ENCODE measurements at regions not wholly inside any gene's neighbourhood (a gene's known extent, or its start where the extent isn't known, plus 50 kb on each side); places are given as distances from the start of the nearest gene placed in this dataset.
"Not testable (repeated sequence)": the region's sequence is repeated elsewhere in the genome, so short reads cannot be mapped to it uniquely, and the experiment has no call there.

- no peak overlapping the region for H3K4me3 ChIP-seq (ENCODE audit: low read depth, low read length)
- DNase-seq (ENCODE audit: low read depth, low spot score) = peak; percentile 32
- in situ Hi-C loops (cut with HindIII; ENCODE audit: low sequenced_read_pairs) = no loop called here
- TF ChIP-seq CTCF (IDR thresholded peaks at IDR 0.05; ENCODE audit: low read depth, low read length) = no peak
These were observed 177.3 kb downstream of the DKK1 start for GRCh38 chr10:52491246-52491995.

- TF ChIP-seq CTCF (IDR thresholded peaks at IDR 0.05; ENCODE audit: low read depth, low read length) = no peak
- no peak overlapping the region for H3K4me3 ChIP-seq (ENCODE audit: low read depth, low read length)
- DNase-seq (ENCODE audit: low read depth, low spot score) = no peak
- in situ Hi-C loops (cut with HindIII; ENCODE audit: low sequenced_read_pairs) = no loop called here
These were observed 185.2 kb downstream of the DKK1 start for GRCh38 chr10:52499281-52499680.

DNA sequence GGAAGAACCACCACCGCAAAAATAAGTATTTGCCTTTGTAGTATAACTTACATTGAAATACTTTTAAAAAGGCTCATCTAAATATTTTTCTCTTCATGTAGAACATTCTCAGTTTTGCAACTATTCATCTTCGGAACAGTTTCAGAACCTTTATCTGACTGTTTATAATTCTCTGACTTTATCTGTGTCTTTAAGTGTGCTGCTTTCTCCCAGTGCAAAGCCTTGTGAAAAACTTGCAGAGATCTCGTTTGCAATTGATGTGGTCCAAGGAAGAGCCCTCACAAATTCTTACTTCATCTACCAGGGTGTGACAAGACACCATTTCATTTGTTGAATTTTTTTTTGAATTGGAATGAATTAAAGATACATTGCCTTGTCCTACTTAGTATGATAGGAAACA lies 186.4 kb downstream of the DKK1 start:
- DNase-seq (ENCODE audit: low read depth, low spot score) = no peak
- in situ Hi-C loops (cut with HindIII; ENCODE audit: low sequenced_read_pairs) = no loop called here
- no peak overlapping the region for H3K4me3 ChIP-seq (ENCODE audit: low read depth, low read length)
- no peak for TF ChIP-seq CTCF (IDR thresholded peaks at IDR 0.05; ENCODE audit: low read depth, low read length)

DNA sequence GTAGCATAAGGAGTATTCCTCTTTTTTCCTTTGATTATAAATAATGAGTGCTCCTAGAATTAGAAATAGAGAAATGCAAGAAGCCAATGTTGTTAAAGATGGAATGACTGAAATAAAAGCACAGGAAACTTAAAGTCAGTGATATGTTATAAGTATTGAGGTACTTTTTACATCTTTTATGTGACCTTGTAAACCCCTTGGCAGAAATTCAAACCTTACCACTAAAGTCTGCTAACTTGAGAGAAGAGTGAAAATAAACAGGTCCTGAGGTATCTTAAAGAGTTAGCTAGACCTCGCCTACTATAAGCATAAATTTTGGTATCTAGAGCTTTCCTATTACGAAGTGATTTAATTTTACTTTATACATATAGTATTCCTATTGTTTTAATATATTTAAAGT lies 188.2 kb downstream of the DKK1 start:
- in situ Hi-C loops (cut with HindIII; ENCODE audit: low sequenced_read_pairs) = no loop called here
- no peak for DNase-seq (ENCODE audit: low read depth, low spot score)
- no peak for TF ChIP-seq CTCF (IDR thresholded peaks at IDR 0.05; ENCODE audit: low read depth, low read length)
- no peak overlapping the region for H3K4me3 ChIP-seq (ENCODE audit: low read depth, low read length)

DNA sequence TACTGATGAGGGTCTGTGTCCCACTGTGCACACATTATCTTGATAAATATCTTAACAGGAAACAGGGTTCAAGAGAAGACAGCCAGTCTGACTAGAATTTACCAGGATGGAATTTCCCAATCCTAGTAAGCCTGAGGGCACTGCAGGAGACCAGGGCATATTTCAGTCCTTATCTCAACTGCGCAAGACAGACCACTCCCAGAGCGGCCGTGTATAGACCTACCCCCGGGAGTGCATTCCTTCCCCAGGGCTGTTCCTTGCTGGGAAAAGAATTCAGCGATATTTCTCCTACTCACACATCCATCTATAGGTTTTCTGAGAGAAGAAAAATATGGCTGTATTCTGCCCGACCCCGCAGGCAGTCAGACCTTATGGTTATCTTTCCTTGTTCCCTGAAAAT lies 191.3 kb downstream of the DKK1 start:
- DNase-seq (ENCODE audit: low read depth, low spot score); in situ Hi-C loops (cut with HindIII; ENCODE audit: low sequenced_read_pairs): not testable (repeated sequence)

DNA sequence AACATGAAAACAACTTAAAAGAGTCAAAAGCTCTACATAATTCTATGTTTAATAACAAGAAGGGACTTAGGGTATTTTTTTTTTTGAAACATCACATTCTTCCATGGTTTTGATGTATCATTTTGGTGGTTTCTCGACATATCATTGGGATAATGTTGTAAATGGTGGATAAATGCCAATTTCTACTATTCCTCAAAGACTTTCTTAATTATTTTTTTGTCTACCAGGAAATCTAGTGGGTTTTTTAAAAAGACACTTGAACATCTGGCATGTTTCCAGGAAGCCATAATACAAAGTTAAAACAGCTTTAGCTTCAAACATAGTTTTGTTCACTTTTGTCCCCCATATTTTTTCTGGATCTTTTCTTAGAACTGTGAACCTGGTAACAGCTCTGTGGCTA lies 200.4 kb downstream of the DKK1 start:
- in situ Hi-C loops (cut with HindIII; ENCODE audit: low sequenced_read_pairs) = no loop called here
- no peak for TF ChIP-seq CTCF (IDR thresholded peaks at IDR 0.05; ENCODE audit: low read depth, low read length)
- no peak overlapping the region for H3K4me3 ChIP-seq (ENCODE audit: low read depth, low read length)
- no peak for DNase-seq (ENCODE audit: low read depth, low spot score)

More for the DNA sequence above, 191.3 kb downstream of the DKK1 start:
- not testable (repeated sequence) for H3K4me3 ChIP-seq (ENCODE audit: low read depth, low read length)

DNA sequence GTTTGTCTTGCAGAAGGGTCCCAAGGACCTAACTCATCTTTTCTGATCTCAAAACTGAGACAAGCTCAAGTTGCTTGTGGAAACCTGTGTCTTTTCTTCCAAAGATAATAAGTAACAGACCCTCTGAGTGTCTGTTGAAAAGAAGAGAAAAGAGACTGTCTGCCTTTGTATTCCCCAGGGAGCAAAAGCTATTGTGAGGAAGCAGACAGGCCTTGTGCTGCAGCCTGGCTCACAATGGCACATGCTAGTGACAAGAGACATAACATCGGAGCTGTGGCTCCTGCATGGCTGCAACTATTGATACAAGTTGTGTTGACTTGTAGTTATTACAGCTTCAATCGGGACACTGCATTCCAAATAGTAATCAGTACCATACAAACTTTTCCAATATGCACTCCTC lies 202.9 kb downstream of the DKK1 start:
- TF ChIP-seq CTCF (IDR thresholded peaks at IDR 0.05; ENCODE audit: low read depth, low read length) = no peak
- no peak for DNase-seq (ENCODE audit: low read depth, low spot score)
- no peak overlapping the region for H3K4me3 ChIP-seq (ENCODE audit: low read depth, low read length)
- in situ Hi-C loops (cut with HindIII; ENCODE audit: low sequenced_read_pairs) = no loop called here
